GM18499 (cell line): ENCODE measurements at regions not wholly inside any gene's neighbourhood (a gene's known extent, or its start where the extent isn't known, plus 50 kb on each side); places are given as distances from the start of the nearest gene placed in this dataset.

ENCODE experiments used
- ATAC-seq: cut with Tn5 transposase; IDR thresholded peaks from one replicate; pipeline ENCODE4 v1.9.1; 2021; ENCODE audit warnings: moderate number of reproducible peaks; ENCODE audit not compliant: insufficient read depth, unreplicated experiment

DNA sequence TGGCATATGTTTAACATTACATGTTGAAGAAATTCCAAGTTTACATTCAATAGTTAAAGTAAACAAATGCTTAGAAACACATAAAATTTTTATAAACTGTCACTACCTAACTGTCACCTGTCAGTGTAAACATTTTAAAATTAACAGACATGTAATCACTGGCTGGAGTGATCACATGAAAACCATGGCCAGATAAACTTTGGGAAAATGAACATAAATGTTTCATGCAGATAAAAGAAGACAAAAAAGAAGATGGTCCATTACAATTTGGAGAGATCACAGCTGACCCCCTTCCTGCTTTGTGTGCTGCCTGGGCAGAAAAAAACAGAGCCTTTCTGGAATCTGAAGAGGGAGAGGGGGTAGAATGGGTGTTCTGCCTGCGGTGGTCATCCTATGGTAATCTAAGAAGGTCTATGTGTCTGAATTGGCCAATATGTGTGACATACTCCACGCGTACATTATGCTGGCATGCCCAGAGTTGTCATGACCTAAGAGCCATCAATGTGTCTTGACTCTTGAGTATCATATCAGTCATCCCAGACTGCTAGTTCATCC lies 57.5 kb upstream of the MEOX2 start:
- no peak for ATAC-seq

DNA sequence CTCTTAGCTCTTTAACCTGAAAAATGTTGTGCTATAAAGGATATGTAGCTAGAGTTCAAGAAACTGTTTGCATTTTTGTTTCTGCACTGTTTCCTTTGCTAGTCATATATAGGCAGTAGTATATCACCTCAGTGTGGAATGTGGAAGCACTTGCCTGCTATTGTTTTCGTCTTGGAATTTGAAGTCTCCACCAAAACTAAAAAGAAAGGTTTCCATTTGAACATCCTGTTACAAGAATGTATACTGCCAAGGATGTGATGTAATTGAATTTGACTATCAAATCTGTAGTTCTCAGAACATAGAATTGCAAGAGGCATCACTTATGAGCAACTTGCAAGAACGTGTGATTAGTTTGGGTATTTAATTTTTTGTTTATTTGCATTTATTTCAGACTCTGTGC lies 51.1 kb upstream of the MEOX2 start:
- no peak for ATAC-seq
